KBM-7 (cell line): ENCODE measurements at regions not wholly inside any gene's neighbourhood (a gene's known extent, or its start where the extent isn't known, plus 50 kb on each side); places are given as distances from the start of the nearest gene placed in this dataset.
"Not testable (repeated sequence)": the region's sequence is repeated elsewhere in the genome, so short reads cannot be mapped to it uniquely, and the experiment has no call there.

Experiments used
- DNase-seq: peaks from one replicate; pipeline ENCODE4 v3.0.0-alpha.2; 2015
- in situ Hi-C: fragments of 300-500 bp; cut with MboI; formaldehyde crosslinking; loops from 2 replicates; pipeline ENCODE4 v1.14.3; 2020; ENCODE audit warnings: low sequenced_read_pairs, low pct_unique_long_range_greater_than_20kb, mixed read lengths

- no peak for DNase-seq
- in situ Hi-C loops, result no loop called here
Observed at GRCh38 chr2:444937-445884, 157.3 kb upstream of the ALKAL2 start.

- in situ Hi-C loops, result no loop called here
- peak; percentile 30 for DNase-seq
Observed at GRCh38 chr2:443741-444140, 155.8 kb upstream of the ALKAL2 start.

- DNase-seq, result no peak
- in situ Hi-C loops, result no loop called here
Observed at GRCh38 chr2:443216-443615, 155.3 kb upstream of the ALKAL2 start.

GRCh38 chr2:441258-442022 lies 153.5 kb upstream of the ALKAL2 start:
- no peak for DNase-seq
- in situ Hi-C loops, result no loop called here

- no peak for DNase-seq
- in situ Hi-C loops, result no loop called here
Observed at GRCh38 chr2:440403-440740, 152.5 kb upstream of the ALKAL2 start.

GRCh38 chr2:439556-440402 lies 151.9 kb upstream of the ALKAL2 start:
- no peak for DNase-seq
- in situ Hi-C loops, result no loop called here

- DNase-seq, result no peak
- in situ Hi-C loops, result no loop called here
Observed at GRCh38 chr2:439077-439476, 151.2 kb upstream of the ALKAL2 start.

GRCh38 chr2:437756-438393 lies 150.0 kb upstream of the ALKAL2 start:
- DNase-seq, result peak; percentile 60
- in situ Hi-C loops, result no loop called here

- in situ Hi-C loops, result no loop called here
Observed at GRCh38 chr2:437180-437579, 149.3 kb upstream of the ALKAL2 start.

GRCh38 chr2:436205-436604 lies 148.3 kb upstream of the ALKAL2 start:
- in situ Hi-C loops, result no loop called here

More at GRCh38 chr2:437180-437579, 149.3 kb upstream of the ALKAL2 start:
- no peak for DNase-seq

GRCh38 chr2:434625-435024 lies 146.7 kb upstream of the ALKAL2 start:
- in situ Hi-C loops, result no loop called here
- DNase-seq, result no peak

More at GRCh38 chr2:436205-436604, 148.3 kb upstream of the ALKAL2 start:
- DNase-seq, result no peak

- in situ Hi-C loops, result no loop called here
- DNase-seq, result no peak
Observed at GRCh38 chr2:433216-433615, 145.3 kb upstream of the ALKAL2 start.

GRCh38 chr2:430291-431040 lies 142.6 kb upstream of the ALKAL2 start:
- DNase-seq, result no peak
- in situ Hi-C loops, result no loop called here

- DNase-seq, result no peak
- in situ Hi-C loops, result no loop called here
Observed at GRCh38 chr2:429575-430254, 141.8 kb upstream of the ALKAL2 start.

GRCh38 chr2:429142-429541 lies 141.3 kb upstream of the ALKAL2 start:
- in situ Hi-C loops, result no loop called here
- DNase-seq, result no peak

- in situ Hi-C loops, result no loop called here
Observed at GRCh38 chr2:428591-428990, 140.7 kb upstream of the ALKAL2 start.

GRCh38 chr2:426696-427095 lies 138.8 kb upstream of the ALKAL2 start:
- DNase-seq, in situ Hi-C loops: not testable (repeated sequence)

More at GRCh38 chr2:428591-428990, 140.7 kb upstream of the ALKAL2 start:
- no peak for DNase-seq

GRCh38 chr2:425947-426346 lies 138.1 kb upstream of the ALKAL2 start:
- in situ Hi-C loops, result no loop called here
- no peak for DNase-seq
